Body of pancreas (tissue), 4 donors: ENCODE measurements at regions not wholly inside any gene's neighbourhood (a gene's known extent, or its start where the extent isn't known, plus 50 kb on each side); places are given as distances from the start of the nearest gene placed in this dataset.

Experiments
- POLR2A ChIP-seq, 3 donors: fragments of 450-650 bp; IDR thresholded peaks; one replicate each; pipeline ENCODE4 v1.6.1; 2016; ENCODE audit warnings: antibody characterized with exemption in 3 of 3, mild to moderate bottlenecking in 2 of 3
- TF ChIP-seq, protein P1 (sequence below), 7 experiments: fragments of 450-650 bp in 4 of 7; fragments of 200-600 bp in 3 of 7; sonication (generic) in 3 of 7; IDR thresholded peaks; one replicate each; pipeline ENCODE4 v1.5.1; 2016 to 2019; ENCODE audit warnings: antibody characterized with exemption in 7 of 7

DNA sequence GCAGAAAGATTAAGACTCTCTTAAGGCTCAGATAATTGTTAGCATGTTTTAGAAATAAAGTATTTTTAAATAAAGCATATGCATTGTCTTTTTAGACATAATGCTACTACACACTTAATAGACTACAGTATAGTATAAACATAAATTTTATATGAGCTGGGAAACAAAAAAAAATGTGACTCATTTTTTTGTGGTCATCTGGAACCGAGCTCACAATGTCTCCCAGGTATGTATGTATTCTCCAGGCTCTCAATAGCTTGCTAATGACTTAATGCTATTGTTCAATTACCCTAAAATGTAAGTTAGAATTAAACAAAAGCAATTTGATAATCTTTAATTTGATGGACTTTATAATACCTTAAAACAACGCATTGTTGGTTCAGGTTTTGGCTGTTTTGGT is 167.2 kb downstream of the NUP35 start:
- TF ChIP-seq, protein P1, sequence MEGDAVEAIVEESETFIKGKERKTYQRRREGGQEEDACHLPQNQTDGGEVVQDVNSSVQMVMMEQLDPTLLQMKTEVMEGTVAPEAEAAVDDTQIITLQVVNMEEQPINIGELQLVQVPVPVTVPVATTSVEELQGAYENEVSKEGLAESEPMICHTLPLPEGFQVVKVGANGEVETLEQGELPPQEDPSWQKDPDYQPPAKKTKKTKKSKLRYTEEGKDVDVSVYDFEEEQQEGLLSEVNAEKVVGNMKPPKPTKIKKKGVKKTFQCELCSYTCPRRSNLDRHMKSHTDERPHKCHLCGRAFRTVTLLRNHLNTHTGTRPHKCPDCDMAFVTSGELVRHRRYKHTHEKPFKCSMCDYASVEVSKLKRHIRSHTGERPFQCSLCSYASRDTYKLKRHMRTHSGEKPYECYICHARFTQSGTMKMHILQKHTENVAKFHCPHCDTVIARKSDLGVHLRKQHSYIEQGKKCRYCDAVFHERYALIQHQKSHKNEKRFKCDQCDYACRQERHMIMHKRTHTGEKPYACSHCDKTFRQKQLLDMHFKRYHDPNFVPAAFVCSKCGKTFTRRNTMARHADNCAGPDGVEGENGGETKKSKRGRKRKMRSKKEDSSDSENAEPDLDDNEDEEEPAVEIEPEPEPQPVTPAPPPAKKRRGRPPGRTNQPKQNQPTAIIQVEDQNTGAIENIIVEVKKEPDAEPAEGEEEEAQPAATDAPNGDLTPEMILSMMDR (IDR thresholded peaks at IDR 0.05): no peak
- TF ChIP-seq POLR2A (IDR thresholded peaks at IDR 0.05): no peak
